Lung (tissue), 11 donors: ENCODE measurements at regions not wholly inside any gene's neighbourhood (a gene's known extent, or its start where the extent isn't known, plus 50 kb on each side); places are given as distances from the start of the nearest gene placed in this dataset.

ENCODE experiments used
- ATAC-seq: fragments of 200-7000 bp; cut with Tn5 transposase; one replicate; pipeline ENCODE4 v1.9.1; 2020; ENCODE audit warnings: moderate number of reproducible peaks; ENCODE audit not compliant: insufficient read depth, low FRiP score
- DNase-seq, 3 donors: peaks; one replicate each; pipeline ENCODE4 v3.0.0-alpha.2; 2013 to 2017
- H3K27ac ChIP-seq, 2 donors: one replicate each; pipeline ENCODE4 v1.5.1; 2013; ENCODE audit warnings: mild to moderate bottlenecking in 2 of 2, moderate library complexity in 2 of 2, control low read depth in 1 of 2, inconsistent platforms in 1 of 2, low read depth in 1 of 2, low read length in 1 of 2
- H3K27me3 ChIP-seq, 3 donors: one replicate each; pipeline ENCODE4 v1.5.1; 2013; ENCODE audit warnings: low read length in 2 of 3; ENCODE audit not compliant: control insufficient read depth in 3 of 3, insufficient read depth in 3 of 3
- H3K36me3 ChIP-seq, 4 donors: one replicate each; pipeline ENCODE4 v1.5.1; 2013; ENCODE audit warnings: low read length in 4 of 4, mild to moderate bottlenecking in 1 of 4, moderate library complexity in 1 of 4; ENCODE audit not compliant: control insufficient read depth in 4 of 4, insufficient read depth in 4 of 4
- H3K4me1 ChIP-seq, 5 donors: one replicate each; pipeline ENCODE4 v1.5.1; 2013; ENCODE audit warnings: low read length in 5 of 5, mild to moderate bottlenecking in 2 of 5, moderate library complexity in 1 of 5; ENCODE audit not compliant: control insufficient read depth in 5 of 5, insufficient read depth in 5 of 5
- H3K4me3 ChIP-seq: one replicate; pipeline ENCODE4 v1.5.1; 2013; ENCODE audit warnings: mild to moderate bottlenecking, control low read depth, moderate library complexity
- H3K9ac ChIP-seq, 2 donors: one replicate each; pipeline ENCODE4 v1.5.1; 2013; ENCODE audit warnings: low read length in 2 of 2, control low read depth in 1 of 2; ENCODE audit not compliant: insufficient read depth in 1 of 2
- H3K9me3 ChIP-seq, 4 donors: one replicate each; pipeline ENCODE4 v1.5.1; 2013; ENCODE audit warnings: low read length in 3 of 4, mild to moderate bottlenecking in 1 of 4, moderate library complexity in 1 of 4; ENCODE audit not compliant: control insufficient read depth in 4 of 4, insufficient read depth in 3 of 4
- WGBS, 2 donors: extraction: QIAGEN DNeasy Blood & Tissue Kit; methylation state at CpG; one replicate each; pipeline ENCODE4 v1.1.7; 2013; 5-methylcytosine and 5-hydroxymethylcytosine counted together
- TF ChIP-seq, protein P1 (sequence below): IDR thresholded peaks from 2 replicates; pipeline ENCODE4 v1.5.1; 2012; ENCODE audit warnings: mild to moderate bottlenecking; ENCODE audit errors: control extremely low read depth, extremely low read depth
- donor health status: control.
- donor health status: control.
- donor health status: Bipolar disorder and iron deficiency.
- donor health status: healthy.
- donor health status: DM: yes; HTN: yes; CAD: no.

DNA sequence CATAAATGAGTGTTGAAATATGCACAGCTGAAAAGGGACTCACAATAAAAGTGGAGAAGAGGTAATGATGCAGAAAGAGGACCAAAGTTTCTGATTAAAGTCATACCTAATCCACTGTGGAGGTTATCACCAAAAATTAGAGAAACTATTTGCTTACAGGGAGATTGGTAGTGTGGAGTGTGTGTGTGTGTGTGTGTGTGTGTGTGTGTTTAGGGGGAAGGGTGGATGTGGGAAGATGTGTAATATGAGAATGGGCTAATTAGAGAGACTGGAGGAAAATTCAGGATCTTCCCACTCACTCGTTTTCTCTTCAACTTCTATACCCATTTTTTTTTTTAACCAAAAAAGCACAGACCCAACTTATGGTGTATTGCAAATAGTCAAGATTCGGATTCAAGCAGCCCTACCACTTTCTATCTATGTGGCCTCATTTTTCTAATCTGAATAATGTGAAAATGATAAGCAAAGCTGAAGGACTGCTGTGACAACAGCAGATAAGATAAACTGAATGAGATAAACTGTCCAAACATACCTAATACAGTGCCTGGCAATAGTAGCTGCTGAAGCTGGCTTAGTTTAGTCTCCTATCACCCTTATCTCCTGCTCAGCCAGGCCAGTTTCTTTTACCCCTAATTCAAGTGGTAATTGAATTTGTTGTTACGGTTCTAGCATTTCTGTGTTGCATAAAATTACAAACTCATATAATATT is 501.1 kb downstream of the KDM4C start:
- Histone ChIP-seq H3K9me3 (no peaks in the 10 kb centered on the region), H3K4me3 (no peak overlapping the region), H3K4me1 (peaks cover 0 to 2% (median 0%) of the 10 kb centered on the region in 5 donors), H3K9ac (no peak overlapping the region), H3K27me3 (peaks cover 0 to 14% (median 0%) of the 10 kb centered on the region in 3 donors), H3K36me3 (no peaks in the 10 kb centered on the region), H3K27ac (no peak overlapping the region)
- 57 to 77% methylated on average over 3 of the region's 3 CpGs for WGBS, 2 donors
- DNase-seq (no peak), ATAC-seq (no peak)
- TF ChIP-seq, protein P1, sequence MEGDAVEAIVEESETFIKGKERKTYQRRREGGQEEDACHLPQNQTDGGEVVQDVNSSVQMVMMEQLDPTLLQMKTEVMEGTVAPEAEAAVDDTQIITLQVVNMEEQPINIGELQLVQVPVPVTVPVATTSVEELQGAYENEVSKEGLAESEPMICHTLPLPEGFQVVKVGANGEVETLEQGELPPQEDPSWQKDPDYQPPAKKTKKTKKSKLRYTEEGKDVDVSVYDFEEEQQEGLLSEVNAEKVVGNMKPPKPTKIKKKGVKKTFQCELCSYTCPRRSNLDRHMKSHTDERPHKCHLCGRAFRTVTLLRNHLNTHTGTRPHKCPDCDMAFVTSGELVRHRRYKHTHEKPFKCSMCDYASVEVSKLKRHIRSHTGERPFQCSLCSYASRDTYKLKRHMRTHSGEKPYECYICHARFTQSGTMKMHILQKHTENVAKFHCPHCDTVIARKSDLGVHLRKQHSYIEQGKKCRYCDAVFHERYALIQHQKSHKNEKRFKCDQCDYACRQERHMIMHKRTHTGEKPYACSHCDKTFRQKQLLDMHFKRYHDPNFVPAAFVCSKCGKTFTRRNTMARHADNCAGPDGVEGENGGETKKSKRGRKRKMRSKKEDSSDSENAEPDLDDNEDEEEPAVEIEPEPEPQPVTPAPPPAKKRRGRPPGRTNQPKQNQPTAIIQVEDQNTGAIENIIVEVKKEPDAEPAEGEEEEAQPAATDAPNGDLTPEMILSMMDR = no peak

DNA sequence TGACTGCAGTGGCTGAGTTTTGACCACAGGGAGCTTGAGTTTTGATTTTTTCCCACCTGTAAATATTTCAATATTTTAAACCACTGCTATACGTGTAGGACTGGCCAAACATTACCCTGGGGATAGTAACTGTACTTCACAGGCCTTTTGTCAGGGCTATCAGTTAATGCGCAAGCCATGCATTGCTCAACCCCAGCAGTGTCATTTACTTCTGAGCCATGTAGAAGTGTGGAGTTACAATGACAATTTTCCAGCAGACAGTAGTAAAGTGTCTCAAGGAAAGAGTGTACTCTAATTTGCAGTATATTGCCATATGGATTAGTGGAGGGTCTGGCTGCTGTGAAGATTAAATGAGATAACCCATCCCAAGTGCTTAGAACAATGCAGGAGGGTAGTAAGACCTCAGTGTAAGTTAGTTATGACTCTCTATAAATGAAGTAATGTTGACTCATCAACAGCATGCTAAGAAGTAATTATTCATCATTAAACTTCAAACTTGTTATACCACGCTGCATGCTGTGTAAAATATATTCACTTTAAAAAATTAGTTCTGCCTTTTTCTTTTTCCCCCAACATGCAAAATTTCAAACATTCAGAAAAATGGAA is 489.2 kb downstream of the KDM4C start:
- no peaks in the 10 kb centered on the region for H3K4me1 ChIP-seq
- DNase-seq (no peak), ATAC-seq (no peak)
- no peak overlapping the region for H3K9ac ChIP-seq
- no peak overlapping the region for H3K4me3 ChIP-seq
- 89 to 92% methylated on average over 3 of the region's 3 CpGs for WGBS, 2 donors
- H3K36me3 ChIP-seq = no peaks in the 10 kb centered on the region
- H3K27me3 ChIP-seq = peaks cover 0 to 17% (median 0%) of the 10 kb centered on the region in 3 donors
- H3K27ac ChIP-seq = no peak overlapping the region
- TF ChIP-seq, protein P1 = no peak
- H3K9me3 ChIP-seq = peaks cover 0 to 4% (median 0%) of the 10 kb centered on the region in 4 donors

DNA sequence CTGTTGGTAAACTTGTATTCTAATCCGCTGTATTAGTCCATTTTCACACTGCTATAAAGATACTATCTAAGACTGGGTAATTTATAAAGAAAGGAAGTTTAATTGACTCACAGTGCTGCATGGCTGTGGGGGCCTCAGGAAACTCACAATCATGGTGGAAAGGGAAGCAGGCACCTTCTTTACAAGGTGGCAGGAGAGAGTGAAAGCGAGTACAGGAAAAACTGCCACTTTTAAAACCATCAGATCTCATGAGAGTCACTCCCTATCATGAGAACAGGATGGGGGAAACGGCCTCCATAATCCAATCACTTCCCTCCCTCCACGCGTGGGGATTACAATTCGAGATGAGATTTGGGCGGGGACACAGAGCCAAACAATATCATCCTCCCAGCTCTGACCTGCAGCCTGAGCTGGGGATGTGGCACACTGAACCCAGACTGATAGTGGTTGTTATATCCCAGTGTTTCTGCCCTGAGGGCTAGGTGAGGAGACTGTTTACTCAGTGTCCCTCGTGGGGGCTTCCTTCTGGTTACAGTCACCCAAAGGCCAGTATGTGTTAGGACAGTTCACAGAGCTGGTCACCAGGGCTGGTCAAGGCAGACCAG is 488.3 kb downstream of the KDM4C start:
- Histone ChIP-seq H3K27me3 (peaks cover 0 to 17% (median 0%) of the 10 kb centered on the region in 3 donors), H3K4me1 (no peaks in the 10 kb centered on the region), H3K9ac (no peak overlapping the region), H3K36me3 (no peaks in the 10 kb centered on the region), H3K9me3 (peaks cover 0 to 4% (median 0%) of the 10 kb centered on the region in 4 donors), H3K27ac (no peak overlapping the region), H3K4me3 (no peak overlapping the region)
- TF ChIP-seq, protein P1 = no peak
- no peak for ATAC-seq
- 29 to 62% methylated on average over 8 of the region's 8 CpGs for WGBS, 2 donors
- DNase-seq = no peak
